ENCODE measurements at regions not wholly inside any gene's neighbourhood (a gene's known extent, or its start where the extent isn't known, plus 50 kb on each side); places are given as distances from the start of the nearest gene placed in this dataset.
A peak's percentile ranks its signal among the peaks of the same experiment; 100 is the strongest.

DNA sequence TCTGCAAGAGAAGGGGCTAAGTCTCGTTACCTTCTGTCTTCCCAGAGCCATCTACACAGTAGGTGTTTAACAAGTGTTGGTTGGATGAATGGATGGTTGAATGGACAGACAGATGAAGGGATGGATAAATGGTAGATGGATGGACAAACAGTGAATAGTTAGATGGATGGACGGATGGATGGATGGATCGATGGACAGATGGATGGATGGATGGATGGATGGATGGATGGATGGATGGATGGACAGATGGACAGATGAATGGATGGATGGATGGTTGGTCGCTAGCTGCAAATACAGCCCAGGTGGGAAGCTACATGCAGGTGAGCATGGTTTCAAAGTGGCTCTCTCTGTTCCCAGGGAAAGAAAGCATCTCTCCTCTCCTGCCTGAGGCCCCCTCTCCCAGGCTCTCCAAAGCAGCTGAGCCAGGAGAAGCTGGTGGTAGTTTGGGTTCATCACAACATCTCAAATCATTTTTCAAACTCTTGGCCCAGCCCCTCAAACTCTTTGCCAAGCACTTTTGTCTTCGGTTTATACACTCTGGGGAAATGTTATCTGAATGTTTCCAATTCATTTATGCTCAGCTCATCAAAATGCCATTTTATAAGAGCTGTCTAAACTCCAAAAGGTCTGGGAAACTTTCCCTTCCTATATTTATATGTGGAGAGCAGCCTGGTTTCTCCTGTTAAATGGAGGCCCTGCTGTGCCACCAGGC is 192.7 kb downstream of the ANAPC1 start:
- H3K27ac ChIP-seq (ENCODE audit: low read length): no peak overlapping the region
- no peaks in the 10 kb centered on the region for H4K20me1 ChIP-seq (ENCODE audit: insufficient read depth, low read length)

GRCh38 chr2:111692311-111692710 is 191.7 kb downstream of the ANAPC1 start:
- Histone ChIP-seq H3K79me2 (ENCODE audit: low read length) (no peaks in the 10 kb centered on the region), H3K27ac (ENCODE audit: low read length) (no peak overlapping the region), H2AFZ (ENCODE audit: low read depth, low read length) (no peak overlapping the region), H3K4me3 (ENCODE audit: low read length) (no peak overlapping the region), H3K4me2 (ENCODE audit: low read length) (no peak overlapping the region), H3K9me3 (ENCODE audit: insufficient read depth, low read length) (0 out of 2 replicates have a peak, but pooled peaks cover 3% of the 10 kb centered on the region), H3K4me1 (ENCODE audit: low read length) (no peaks in the 10 kb centered on the region), H3K36me3 (replicated peaks; ENCODE audit: low read depth, low read length) (no peaks in the 10 kb centered on the region), H3K9ac (ENCODE audit: low read length) (no peak overlapping the region), H3K27me3 (ENCODE audit: low read depth, low read length) (peaks cover 5% of the 10 kb centered on the region; the same call in 1 of the 2 replicates), H4K20me1 (ENCODE audit: insufficient read depth, low read length) (no peaks in the 10 kb centered on the region)
- TF ChIP-seq EZH2phosphoT487 (IDR thresholded peaks at IDR 0.05; ENCODE audit: low read depth) (no peak), CTCF (IDR thresholded peaks at IDR 0.05; ENCODE audit: low read depth, low read length) (peak; percentile 7; the same call in 1 of the 2 replicates)

More for the DNA sequence above, 192.7 kb downstream of the ANAPC1 start:
- Histone ChIP-seq H2AFZ (ENCODE audit: low read depth, low read length) (no peak overlapping the region), H3K9me3 (ENCODE audit: insufficient read depth, low read length) (0 out of 2 replicates have a peak, but pooled peaks cover 3% of the 10 kb centered on the region), H3K4me2 (ENCODE audit: low read length) (no peak overlapping the region), H3K9ac (ENCODE audit: low read length) (no peak overlapping the region), H3K27me3 (ENCODE audit: low read depth, low read length) (peaks cover 5% of the 10 kb centered on the region; the same call in 1 of the 2 replicates), H3K36me3 (replicated peaks; ENCODE audit: low read depth, low read length) (no peaks in the 10 kb centered on the region), H3K79me2 (ENCODE audit: low read length) (no peaks in the 10 kb centered on the region), H3K4me3 (ENCODE audit: low read length) (no peak overlapping the region), H3K4me1 (ENCODE audit: low read length) (no peaks in the 10 kb centered on the region)
- no peak for TF ChIP-seq EZH2phosphoT487 (IDR thresholded peaks at IDR 0.05; ENCODE audit: low read depth)

- Histone ChIP-seq H3K9ac (ENCODE audit: low read length) (no peak overlapping the region), H3K9me3 (ENCODE audit: insufficient read depth, low read length) (0 out of 2 replicates have a peak, but pooled peaks cover 3% of the 10 kb centered on the region), H3K79me2 (ENCODE audit: low read length) (no peaks in the 10 kb centered on the region), H3K4me1 (ENCODE audit: low read length) (peaks cover 12% of the 10 kb centered on the region), H3K36me3 (replicated peaks; ENCODE audit: low read depth, low read length) (no peaks in the 10 kb centered on the region), H3K27ac (ENCODE audit: low read length) (no peak overlapping the region), H3K4me3 (ENCODE audit: low read length) (no peak overlapping the region), H3K4me2 (ENCODE audit: low read length) (no peak overlapping the region), H3K27me3 (ENCODE audit: low read depth, low read length) (peaks cover 5% of the 10 kb centered on the region; the same call in 1 of the 2 replicates), H2AFZ (ENCODE audit: low read depth, low read length) (no peak overlapping the region), H4K20me1 (ENCODE audit: insufficient read depth, low read length) (no peaks in the 10 kb centered on the region)
- TF ChIP-seq CTCF (IDR thresholded peaks at IDR 0.05; ENCODE audit: low read depth, low read length): no peak
Observed at GRCh38 chr2:111694700-111695101, 189.3 kb downstream of the ANAPC1 start.

DNA sequence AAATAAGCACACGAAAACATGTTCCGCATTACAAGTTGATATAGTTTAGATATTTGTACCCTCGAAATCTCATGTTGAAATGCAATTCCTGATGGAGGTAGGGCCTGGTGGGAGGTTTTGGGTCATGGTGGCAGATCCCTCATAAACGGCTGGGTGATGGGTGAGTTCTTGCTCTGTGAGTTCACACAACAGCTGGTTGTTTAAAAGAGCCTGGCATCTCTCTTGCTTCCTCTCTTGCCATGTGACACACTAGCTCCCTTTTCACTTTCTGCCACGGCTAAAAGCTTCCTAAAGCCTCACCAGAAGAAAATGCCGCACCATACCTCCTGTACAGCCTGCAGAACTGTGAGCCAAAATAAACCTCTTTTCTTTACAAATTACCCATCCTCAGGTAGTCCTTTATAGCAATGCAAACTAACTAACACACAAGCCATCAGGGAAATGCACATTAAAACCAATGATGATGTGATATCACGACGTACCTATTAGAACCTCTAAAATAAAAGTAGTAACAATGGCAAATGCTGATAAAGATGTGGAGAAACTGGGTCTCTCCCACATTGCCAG is 188.5 kb downstream of the ANAPC1 start:
- H4K20me1 ChIP-seq (ENCODE audit: insufficient read depth, low read length): no peaks in the 10 kb centered on the region
- H3K9ac ChIP-seq (ENCODE audit: low read length): no peak overlapping the region
- no peaks in the 10 kb centered on the region for H3K36me3 ChIP-seq (replicated peaks; ENCODE audit: low read depth, low read length)
- no peak overlapping the region for H3K27ac ChIP-seq (ENCODE audit: low read length)
- H3K27me3 ChIP-seq (ENCODE audit: low read depth, low read length): peaks cover 5% of the 10 kb centered on the region; the same call in 1 of the 2 replicates
- peaks cover 14% of the 10 kb centered on the region for H3K4me1 ChIP-seq (ENCODE audit: low read length)
- no peak overlapping the region for H3K4me2 ChIP-seq (ENCODE audit: low read length)
- H3K4me3 ChIP-seq (ENCODE audit: low read length): no peak overlapping the region
- H3K79me2 ChIP-seq (ENCODE audit: low read length): no peaks in the 10 kb centered on the region
- H2AFZ ChIP-seq (ENCODE audit: low read depth, low read length): no peak overlapping the region
- 0 out of 2 replicates have a peak, but pooled peaks cover 3% of the 10 kb centered on the region for H3K9me3 ChIP-seq (ENCODE audit: insufficient read depth, low read length)
- no peak for TF ChIP-seq EZH2phosphoT487 (IDR thresholded peaks at IDR 0.05; ENCODE audit: low read depth)
- no peak for TF ChIP-seq CTCF (IDR thresholded peaks at IDR 0.05; ENCODE audit: low read depth, low read length)

All from OCI-LY3 (cell line).